ENCODE measurements at regions not wholly inside any gene's neighbourhood (a gene's known extent, or its start where the extent isn't known, plus 50 kb on each side); places are given as distances from the start of the nearest gene placed in this dataset.

GRCh38 chr6:167668019-167668753 is 158.5 kb upstream of the AFDN start (continued):
- TF ChIP-seq ZBTB46 (CRISPR knock-in tag; IDR thresholded peaks at IDR 0.05; ENCODE audit: borderline replicate concordance) (peak; percentile 6; the same call in 1 of the 2 replicates), ZSCAN12 (CRISPR knock-in tag; IDR thresholded peaks at IDR 0.05) (0 out of 2 replicates have a peak, but pooled peaks have one; percentile 82), TEAD2 (CRISPR knock-in tag; IDR thresholded peaks at IDR 0.05) (no peak), ZNF800 (CRISPR knock-in tag; IDR thresholded peaks at IDR 0.05) (peak; percentile 88), ZNF235 (CRISPR knock-in tag; IDR thresholded peaks at IDR 0.05; ENCODE audit: borderline replicate concordance) (no peak), GATA4 (IDR thresholded peaks at IDR 0.05; ENCODE audit: borderline replicate concordance, low read depth) (peak; percentile 81; the same call in 1 of the 2 replicates), TGIF2 (CRISPR knock-in tag; IDR thresholded peaks at IDR 0.05) (peak; percentile 100), RXRB (CRISPR knock-in tag; IDR thresholded peaks at IDR 0.05; ENCODE audit: borderline replicate concordance) (peak; percentile 96), MEIS2 (CRISPR knock-in tag; IDR thresholded peaks at IDR 0.05) (peak; percentile 97), PLRG1 (conservative IDR thresholded peaks at IDR 0.05) (no peak), ZNF770 (CRISPR knock-in tag; IDR thresholded peaks at IDR 0.05) (peak; percentile 89), KLF11 (CRISPR knock-in tag; IDR thresholded peaks at IDR 0.05) (peak; percentile 67; the same call in 1 of the 2 replicates), ZFP90 (CRISPR knock-in tag; IDR thresholded peaks at IDR 0.05; ENCODE audit: borderline replicate concordance) (peak; percentile 63; the same call in 1 of the 2 replicates), ZNF12 (CRISPR knock-in tag; IDR thresholded peaks at IDR 0.05) (peak; percentile 96), ZNF331 (CRISPR knock-in tag; IDR thresholded peaks at IDR 0.05) (peak; percentile 37; the same call in 1 of the 2 replicates), ZNF207 (IDR thresholded peaks at IDR 0.05; ENCODE audit: borderline replicate concordance) (no peak)
- TF ChIP-seq, protein P1, sequence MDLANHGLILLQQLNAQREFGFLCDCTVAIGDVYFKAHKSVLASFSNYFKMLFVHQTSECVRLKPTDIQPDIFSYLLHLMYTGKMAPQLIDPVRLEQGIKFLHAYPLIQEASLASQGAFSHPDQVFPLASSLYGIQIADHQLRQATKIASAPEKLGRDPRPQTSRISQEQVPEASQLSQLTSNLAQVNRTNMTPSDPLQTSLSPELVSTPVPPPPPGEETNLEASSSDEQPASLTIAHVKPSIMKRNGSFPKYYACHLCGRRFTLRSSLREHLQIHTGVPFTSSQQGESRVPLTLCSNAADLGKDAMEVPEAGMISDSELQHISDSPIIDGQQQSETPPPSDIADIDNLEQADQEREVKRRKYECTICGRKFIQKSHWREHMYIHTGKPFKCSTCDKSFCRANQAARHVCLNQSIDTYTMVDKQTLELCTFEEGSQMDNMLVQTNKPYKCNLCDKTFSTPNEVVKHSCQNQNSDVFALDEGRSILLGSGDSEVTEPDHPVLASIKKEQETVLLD (CRISPR knock-in tag; IDR thresholded peaks at IDR 0.05; ENCODE audit: low read depth): peak; percentile 68; the same call in 1 of the 2 replicates
- TF ChIP-seq, protein P2, sequence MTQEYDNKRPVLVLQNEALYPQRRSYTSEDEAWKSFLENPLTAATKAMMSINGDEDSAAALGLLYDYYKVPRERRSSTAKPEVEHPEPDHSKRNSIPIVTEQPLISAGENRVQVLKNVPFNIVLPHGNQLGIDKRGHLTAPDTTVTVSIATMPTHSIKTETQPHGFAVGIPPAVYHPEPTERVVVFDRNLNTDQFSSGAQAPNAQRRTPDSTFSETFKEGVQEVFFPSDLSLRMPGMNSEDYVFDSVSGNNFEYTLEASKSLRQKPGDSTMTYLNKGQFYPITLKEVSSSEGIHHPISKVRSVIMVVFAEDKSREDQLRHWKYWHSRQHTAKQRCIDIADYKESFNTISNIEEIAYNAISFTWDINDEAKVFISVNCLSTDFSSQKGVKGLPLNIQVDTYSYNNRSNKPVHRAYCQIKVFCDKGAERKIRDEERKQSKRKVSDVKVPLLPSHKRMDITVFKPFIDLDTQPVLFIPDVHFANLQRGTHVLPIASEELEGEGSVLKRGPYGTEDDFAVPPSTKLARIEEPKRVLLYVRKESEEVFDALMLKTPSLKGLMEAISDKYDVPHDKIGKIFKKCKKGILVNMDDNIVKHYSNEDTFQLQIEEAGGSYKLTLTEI (CRISPR knock-in tag; conservative IDR thresholded peaks at IDR 0.05): no peak
